Fibroblast of the aortic adventitia (primary cell): ENCODE measurements at regions not wholly inside any gene's neighbourhood (a gene's known extent, or its start where the extent isn't known, plus 50 kb on each side); places are given as distances from the start of the nearest gene placed in this dataset.

Experiments
- DNase-seq: peaks from one replicate; pipeline ENCODE4 v3.0.0-alpha.2; 2010; ENCODE audit warnings: low read depth
- H3K4me3 ChIP-seq: 2 replicates; pipeline ENCODE4 v1.5.1; 2011; ENCODE audit warnings: low read depth, mild to moderate bottlenecking, control low read depth, low read length, moderate library complexity
- TF ChIP-seq, protein P1 (sequence below): IDR thresholded peaks from 2 replicates; pipeline ENCODE4 v1.5.1; 2011; ENCODE audit warnings: mild to moderate bottlenecking, low read length, control low read depth, inconsistent platforms; ENCODE audit not compliant: insufficient read depth

DNA sequence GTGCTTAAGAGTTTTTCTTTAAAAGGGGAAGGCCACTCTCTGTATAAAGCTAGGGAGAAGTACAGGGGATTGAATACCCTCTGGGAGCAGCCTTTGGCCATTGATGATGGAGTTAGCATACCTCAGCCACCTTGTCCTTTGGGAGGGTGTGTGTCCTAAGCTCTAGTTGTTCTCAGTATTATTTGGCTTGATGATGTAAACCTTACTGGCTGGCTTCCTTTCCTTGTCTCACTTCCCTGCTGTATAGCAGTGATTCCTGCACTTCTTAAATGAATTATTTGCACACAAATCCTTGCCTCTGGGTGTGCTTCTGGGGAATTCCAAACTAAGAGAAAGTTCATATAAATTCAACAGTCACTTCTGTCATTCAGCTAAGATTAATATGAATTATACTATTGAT, 234.9 kb upstream of the RIOK2 start:
- no peak for DNase-seq
- H3K4me3 ChIP-seq = no peak overlapping the region
- TF ChIP-seq, protein P1, sequence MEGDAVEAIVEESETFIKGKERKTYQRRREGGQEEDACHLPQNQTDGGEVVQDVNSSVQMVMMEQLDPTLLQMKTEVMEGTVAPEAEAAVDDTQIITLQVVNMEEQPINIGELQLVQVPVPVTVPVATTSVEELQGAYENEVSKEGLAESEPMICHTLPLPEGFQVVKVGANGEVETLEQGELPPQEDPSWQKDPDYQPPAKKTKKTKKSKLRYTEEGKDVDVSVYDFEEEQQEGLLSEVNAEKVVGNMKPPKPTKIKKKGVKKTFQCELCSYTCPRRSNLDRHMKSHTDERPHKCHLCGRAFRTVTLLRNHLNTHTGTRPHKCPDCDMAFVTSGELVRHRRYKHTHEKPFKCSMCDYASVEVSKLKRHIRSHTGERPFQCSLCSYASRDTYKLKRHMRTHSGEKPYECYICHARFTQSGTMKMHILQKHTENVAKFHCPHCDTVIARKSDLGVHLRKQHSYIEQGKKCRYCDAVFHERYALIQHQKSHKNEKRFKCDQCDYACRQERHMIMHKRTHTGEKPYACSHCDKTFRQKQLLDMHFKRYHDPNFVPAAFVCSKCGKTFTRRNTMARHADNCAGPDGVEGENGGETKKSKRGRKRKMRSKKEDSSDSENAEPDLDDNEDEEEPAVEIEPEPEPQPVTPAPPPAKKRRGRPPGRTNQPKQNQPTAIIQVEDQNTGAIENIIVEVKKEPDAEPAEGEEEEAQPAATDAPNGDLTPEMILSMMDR = no peak

DNA sequence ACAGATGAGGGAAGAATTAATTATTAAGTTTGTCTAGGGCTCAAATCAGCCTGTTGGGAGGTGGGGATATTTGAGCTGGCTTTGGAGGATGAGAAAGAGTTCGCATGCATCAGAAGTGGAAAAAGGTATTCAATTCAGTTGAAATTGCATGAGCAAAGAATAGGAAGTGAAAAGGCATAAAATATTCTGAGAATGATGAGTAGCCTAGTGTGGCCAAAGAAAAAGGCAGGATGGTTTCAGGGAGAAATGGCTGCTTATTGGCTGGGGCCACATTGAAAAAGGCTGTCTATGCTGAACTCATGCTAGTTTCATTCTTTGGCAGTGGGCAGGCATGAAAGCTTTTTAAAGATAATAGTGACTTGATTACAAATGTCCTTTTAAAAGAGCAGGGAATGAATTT, 235.4 kb upstream of the RIOK2 start:
- no peak for DNase-seq
- TF ChIP-seq, protein P1 = no peak
- H3K4me3 ChIP-seq = no peak overlapping the region

DNA sequence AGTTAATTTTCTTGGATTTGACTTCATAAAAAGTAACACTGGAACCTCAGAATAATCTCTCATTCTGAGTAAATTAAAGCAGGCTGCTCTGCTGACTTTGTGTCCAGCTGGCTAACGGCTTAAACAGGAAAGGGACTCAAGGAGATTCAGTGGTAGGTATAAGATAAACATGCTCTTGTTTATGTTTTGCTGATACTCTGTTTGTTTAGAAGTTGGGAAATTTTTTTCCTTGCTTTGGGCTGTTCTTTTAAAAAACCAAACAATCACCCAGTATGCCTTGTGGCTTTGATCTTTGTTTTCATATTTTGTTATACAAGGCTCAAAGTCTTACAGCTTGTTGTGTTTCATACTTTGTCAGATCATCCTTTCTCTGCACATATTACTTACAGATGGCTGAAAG, 237.6 kb upstream of the RIOK2 start:
- H3K4me3 ChIP-seq = no peak overlapping the region
- TF ChIP-seq, protein P1 = no peak
- DNase-seq = no peak

DNA sequence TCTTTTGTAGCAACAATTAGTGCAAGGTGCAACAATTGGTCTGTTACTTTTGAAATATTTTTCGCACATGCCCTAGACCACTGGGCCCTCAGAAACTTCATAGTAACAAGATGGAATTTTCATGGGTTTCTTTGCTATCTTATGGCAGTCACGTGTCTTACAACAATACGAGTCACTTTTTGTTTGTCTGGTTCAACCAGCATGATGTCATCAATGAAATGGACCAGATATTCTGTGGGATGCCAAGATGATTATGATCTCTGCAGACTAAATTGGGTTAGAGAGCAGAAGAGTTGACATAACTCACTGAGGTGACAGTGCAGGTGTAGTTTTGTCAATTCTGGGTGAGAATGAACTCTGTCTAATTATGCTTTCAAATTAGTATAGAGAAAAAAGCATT, 239.6 kb upstream of the RIOK2 start:
- no peak overlapping the region for H3K4me3 ChIP-seq
- TF ChIP-seq, protein P1 = no peak
- no peak for DNase-seq

DNA sequence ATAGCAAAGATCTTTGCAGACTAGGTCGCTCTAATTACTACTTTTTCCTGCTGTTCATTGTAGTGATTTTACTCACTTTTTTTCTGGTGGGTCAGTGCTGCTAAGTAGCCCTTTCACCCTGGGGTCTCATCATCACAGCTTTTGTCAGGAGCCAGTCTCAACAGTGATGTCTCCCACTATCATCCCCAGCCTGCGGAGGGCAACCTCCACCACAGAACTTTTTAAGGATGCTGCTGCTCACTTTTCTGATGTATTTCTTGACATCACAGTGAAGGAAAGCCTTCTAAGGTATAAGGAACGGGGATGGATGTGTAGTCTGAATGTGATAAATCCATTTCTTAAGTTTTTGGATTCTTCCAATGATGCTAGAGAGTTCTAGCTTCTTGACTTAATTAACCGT, 242.5 kb upstream of the RIOK2 start:
- TF ChIP-seq, protein P1 = peak; percentile 36
- peak; percentile 14 for DNase-seq
- H3K4me3 ChIP-seq = no peak overlapping the region

DNA sequence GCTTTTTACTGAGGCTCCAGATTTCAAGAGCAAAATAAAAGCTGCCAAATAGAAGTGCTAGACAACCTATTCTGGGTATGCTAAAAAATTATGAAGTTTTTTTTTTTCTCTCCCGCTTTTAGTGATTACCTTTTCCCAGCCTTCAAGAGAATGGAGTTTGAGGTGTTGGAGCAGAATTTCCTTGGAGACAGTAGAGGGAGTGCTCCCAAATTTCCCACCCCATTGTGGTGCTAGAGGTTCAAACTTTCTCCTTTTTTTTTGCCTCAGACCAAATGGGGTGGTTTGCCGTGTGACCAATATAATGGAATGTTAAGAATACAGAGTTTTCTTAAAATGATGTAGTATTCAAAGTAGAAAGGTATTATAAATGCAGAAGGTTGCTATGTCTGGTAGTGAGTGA, 244.2 kb upstream of the RIOK2 start:
- H3K4me3 ChIP-seq = no peak overlapping the region
- no peak for DNase-seq
- TF ChIP-seq, protein P1 = no peak

DNA sequence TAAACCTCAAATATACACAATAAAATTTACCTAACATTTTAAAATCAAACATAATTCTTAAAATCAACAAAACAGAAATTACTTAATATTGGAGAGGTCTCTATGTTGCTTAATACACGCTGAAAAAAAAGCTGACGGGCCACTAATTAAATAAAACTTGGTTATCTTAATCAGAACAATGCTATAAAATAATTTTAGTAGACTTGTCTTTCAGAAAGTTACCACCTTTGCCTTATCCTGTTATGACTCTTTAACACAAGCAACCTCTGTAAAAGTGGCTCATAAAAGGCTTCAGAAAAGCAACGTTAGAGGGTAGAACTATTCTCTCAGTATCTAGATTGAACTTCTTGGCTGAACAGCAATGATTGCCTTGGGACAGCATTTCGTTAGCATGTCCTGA, 251.0 kb upstream of the RIOK2 start:
- DNase-seq = no peak
- TF ChIP-seq, protein P1 = no peak

More for the DNA sequence above, 251.0 kb upstream of the RIOK2 start:
- H3K4me3 ChIP-seq = no peak overlapping the region
